HCT116 (cell line): ENCODE measurements at regions not wholly inside any gene's neighbourhood (a gene's known extent, or its start where the extent isn't known, plus 50 kb on each side); places are given as distances from the start of the nearest gene placed in this dataset.

ENCODE experiments used
- ATF3 ChIP-seq: IDR thresholded peaks from 2 replicates; pipeline ENCODE4 v1.6.1; 2012
- CEBPB ChIP-seq: IDR thresholded peaks from 2 replicates; pipeline ENCODE4 v1.6.1; 2012; ENCODE audit warnings: low read depth
- CTCF ChIP-seq, 3 experiments: fragments of 200-600 bp in 1 of 3; sonication (generic) in 1 of 3; IDR thresholded peaks in 2 of 3; conservative IDR thresholded peaks in 1 of 3; 2 replicates each; pipeline ENCODE4 v1.5.1; 2012 to 2017; ENCODE audit warnings: low read depth in 2 of 3, low read length in 2 of 3, antibody characterized with exemption in 1 of 3, borderline replicate concordance in 1 of 3, control low read depth in 1 of 3, mild to moderate bottlenecking in 1 of 3, mixed read lengths in 1 of 3, mixed run types in 1 of 3, moderate library complexity in 1 of 3; ENCODE audit not compliant: insufficient read depth in 1 of 3
- EZH2 ChIP-seq: fragments of 200-600 bp; sonication (generic); IDR thresholded peaks from 2 replicates; pipeline ENCODE4 v1.6.1; 2017; ENCODE audit warnings: antibody characterized with exemption, mixed run types
- FOSL1 ChIP-seq: IDR thresholded peaks from 2 replicates; pipeline ENCODE4 v1.6.1; 2012; ENCODE audit warnings: low read depth
- POLR2A ChIP-seq: IDR thresholded peaks from 2 replicates; pipeline ENCODE4 v1.7.0; 2011; ENCODE audit warnings: borderline replicate concordance; ENCODE audit not compliant: insufficient read depth, insufficient read length; ENCODE audit errors: extremely low read depth
- REST ChIP-seq: IDR thresholded peaks from 2 replicates; pipeline ENCODE4 v1.6.1; 2012; ENCODE audit warnings: low read depth
- SIN3A ChIP-seq: IDR thresholded peaks from 2 replicates; pipeline ENCODE4 v1.6.1; 2012; ENCODE audit warnings: low read depth
- ZBTB33 ChIP-seq: IDR thresholded peaks from 2 replicates; pipeline ENCODE4 v1.6.1; 2011; ENCODE audit warnings: mild to moderate bottlenecking, low read length, moderate library complexity; ENCODE audit not compliant: insufficient replicate concordance; ENCODE audit errors: extremely low read depth

GRCh38 chr7:67870396-67870795, 873.8 kb downstream of the TYW1 start:
- TF ChIP-seq EZH2 (no peak), CTCF (IDR thresholded peaks at IDR 0.05 in 2 of 3, conservative IDR thresholded peaks at IDR 0.05 in 1 of 3; ENCODE audit: borderline replicate concordance in 1 of 3, insufficient read depth in 1 of 3, low read depth in 2 of 3, low read length in 2 of 3) (no peak), POLR2A (no peak), REST (no peak), CEBPB (no peak), FOSL1 (no peak), ATF3 (no peak), ZBTB33 (no peak), SIN3A (no peak)
